ENCODE measurements at regions not wholly inside any gene's neighbourhood (a gene's known extent, or its start where the extent isn't known, plus 50 kb on each side); places are given as distances from the start of the nearest gene placed in this dataset.

DNA sequence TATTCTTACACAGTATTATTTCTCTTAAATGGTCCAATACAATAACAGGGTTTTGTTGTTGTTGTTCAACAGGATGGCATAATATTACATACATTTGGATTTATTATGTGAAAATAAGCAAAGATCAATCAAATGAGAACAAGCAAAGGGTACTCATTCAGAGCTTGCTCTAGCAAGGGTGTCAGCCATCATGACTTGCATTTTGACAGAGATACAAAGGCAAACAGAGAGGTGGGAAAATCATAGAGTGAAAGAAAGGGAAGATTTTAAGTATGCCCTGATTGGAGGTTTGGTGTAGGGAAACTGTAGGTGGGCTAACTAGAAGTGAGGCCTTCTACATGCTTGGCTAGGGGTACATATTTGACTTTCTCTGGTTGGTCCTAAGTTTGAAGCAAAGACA, 109.1 kb upstream of the BCHE start:
- TF ChIP-seq, protein P1, sequence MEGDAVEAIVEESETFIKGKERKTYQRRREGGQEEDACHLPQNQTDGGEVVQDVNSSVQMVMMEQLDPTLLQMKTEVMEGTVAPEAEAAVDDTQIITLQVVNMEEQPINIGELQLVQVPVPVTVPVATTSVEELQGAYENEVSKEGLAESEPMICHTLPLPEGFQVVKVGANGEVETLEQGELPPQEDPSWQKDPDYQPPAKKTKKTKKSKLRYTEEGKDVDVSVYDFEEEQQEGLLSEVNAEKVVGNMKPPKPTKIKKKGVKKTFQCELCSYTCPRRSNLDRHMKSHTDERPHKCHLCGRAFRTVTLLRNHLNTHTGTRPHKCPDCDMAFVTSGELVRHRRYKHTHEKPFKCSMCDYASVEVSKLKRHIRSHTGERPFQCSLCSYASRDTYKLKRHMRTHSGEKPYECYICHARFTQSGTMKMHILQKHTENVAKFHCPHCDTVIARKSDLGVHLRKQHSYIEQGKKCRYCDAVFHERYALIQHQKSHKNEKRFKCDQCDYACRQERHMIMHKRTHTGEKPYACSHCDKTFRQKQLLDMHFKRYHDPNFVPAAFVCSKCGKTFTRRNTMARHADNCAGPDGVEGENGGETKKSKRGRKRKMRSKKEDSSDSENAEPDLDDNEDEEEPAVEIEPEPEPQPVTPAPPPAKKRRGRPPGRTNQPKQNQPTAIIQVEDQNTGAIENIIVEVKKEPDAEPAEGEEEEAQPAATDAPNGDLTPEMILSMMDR (IDR thresholded peaks at IDR 0.05; ENCODE audit: low read depth, low read length, poor library complexity, severe bottlenecking): no peak
- TF ChIP-seq EZH2phosphoT487 (IDR thresholded peaks at IDR 0.05; ENCODE audit: borderline replicate concordance, low read length): no peak
